HepG2 (cell line): ENCODE measurements at regions not wholly inside any gene's neighbourhood (a gene's known extent, or its start where the extent isn't known, plus 50 kb on each side); places are given as distances from the start of the nearest gene placed in this dataset.

ENCODE experiments used
- ATAC-seq: fragments of 200-7000 bp; cut with Tn5 transposase; 3 replicates; pipeline ENCODE4 v1.9.1; 2020; ENCODE audit warnings: mild to moderate bottlenecking, moderate library complexity
- BruUV-seq: library from RNA; stranded (reverse); fragments of 400-500 nt; replicated peaks from 2 replicates; lab custom pipeline; 2021; lab: Mats Ljungman, UMichigan
- CTCF ChIA-PET: fragments of 300-600 bp; formaldehyde crosslinking; extraction: SDS; loops from one replicate; lab custom pipeline; 2021; ENCODE audit warnings: low total read pairs, inconsistent platforms, low intra/inter-chr PET ratio; lab: Yijun Ruan, JAX
- POLR2A ChIA-PET: fragments of 350-600 bp; sonication (Branson Sonifier 250); formaldehyde crosslinking; loops from one replicate; lab custom pipeline; 2020; ENCODE audit warnings: antibody characterized with exemption, inconsistent platforms; lab: Yijun Ruan, JAX
- DNase-seq: peaks from one replicate; pipeline ENCODE4 v3.0.0-alpha.2; 2015; ENCODE audit warnings: low spot score
- FAIRE-seq: peaks from 3 replicates; lab custom pipeline; 2011; peaks lifted over from hg19 to GRCh38; lab: Jason Lieb, UNC
- H2AFZ ChIP-seq: one replicate; pipeline ENCODE4 v1.6.1; 2011; ENCODE audit warnings: low read length, inconsistent platforms
- H3K27ac ChIP-seq: fragments of 300-600 bp; 3 replicates; pipeline ENCODE4 v1.8.0; 2011; ENCODE audit warnings: mixed run types, mild to moderate bottlenecking, mixed read lengths, low read length, inconsistent platforms; ENCODE audit not compliant: insufficient read depth; ENCODE audit errors: extremely low read length
- H3K27me3 ChIP-seq, 2 experiments: fragments of 200-600 bp in 1 of 2; 2 replicates in 1 of 2; 3 replicates in 1 of 2; pipeline versions ENCODE4 v1.6.0 to v1.8.0; 2011; ENCODE audit warnings: low read length in 2 of 2, mild to moderate bottlenecking in 2 of 2, moderate library complexity in 2 of 2, inconsistent platforms in 1 of 2; ENCODE audit not compliant: insufficient read depth in 2 of 2, control insufficient read depth in 1 of 2
- H3K36me3 ChIP-seq, 2 experiments: fragments of 200-600 bp in 1 of 2; replicated peaks in 1 of 2; 2 replicates in 1 of 2; 3 replicates in 1 of 2; pipeline versions ENCODE4 v1.5.1 to v1.8.0; 2011; ENCODE audit warnings: low read length in 2 of 2, inconsistent platforms in 1 of 2; ENCODE audit not compliant: insufficient read depth in 2 of 2, control insufficient read depth in 1 of 2
- H3K4me1 ChIP-seq: 2 replicates; pipeline ENCODE4 v1.5.1; 2012; ENCODE audit warnings: low read length, inconsistent platforms; ENCODE audit not compliant: insufficient read depth
- H3K4me2 ChIP-seq: 2 replicates; pipeline ENCODE4 v1.6.0; 2011; ENCODE audit warnings: low read depth, low read length, inconsistent platforms
- H3K4me3 ChIP-seq, 3 experiments: fragments of 200-600 bp in 1 of 3; sonication (generic), shearing (Covaris generic) in 1 of 3; replicated peaks in 1 of 3; 2 replicates each; pipeline ENCODE4 v1.5.1; 2011 to 2016; ENCODE audit warnings: low read length in 3 of 3, inconsistent platforms in 2 of 3, low read depth in 2 of 3, mild to moderate bottlenecking in 2 of 3, control low read depth in 1 of 3, mixed read lengths in 1 of 3; ENCODE audit not compliant: insufficient read depth in 1 of 3
- H3K79me2 ChIP-seq: one replicate; pipeline ENCODE4 v1.6.1; 2011; ENCODE audit warnings: low read length, inconsistent platforms; ENCODE audit not compliant: insufficient read depth
- H3K9ac ChIP-seq: 2 replicates; pipeline ENCODE4 v1.6.0; 2011; ENCODE audit warnings: mild to moderate bottlenecking, low read depth, low read length, inconsistent platforms; ENCODE audit not compliant: insufficient read depth
- H3K9me3 ChIP-seq: 2 replicates; pipeline ENCODE4 v1.5.1; 2012; ENCODE audit warnings: mild to moderate bottlenecking, low read length
- H4K20me1 ChIP-seq: 2 replicates; pipeline ENCODE4 v1.6.0; 2011; ENCODE audit warnings: inconsistent platforms, mild to moderate bottlenecking, low read length, moderate library complexity; ENCODE audit not compliant: insufficient read depth
- AGO1 ChIP-seq: fragments of 200-400 bp; formaldehyde crosslinking; IDR thresholded peaks from 2 replicates; pipeline ENCODE4 v1.6.1; 2017; ENCODE audit warnings: mild to moderate bottlenecking, low read depth, low read length, moderate library complexity; ENCODE audit not compliant: poor library complexity, severe bottlenecking
- AHDC1 ChIP-seq: sonication (generic); formaldehyde crosslinking; IDR thresholded peaks from 2 replicates; pipeline ENCODE4 v1.5.1; 2020; ENCODE audit warnings: mild to moderate bottlenecking, missing genetic modification reagents, borderline replicate concordance
- DRAP1 ChIP-seq: IDR thresholded peaks from 2 replicates; pipeline ENCODE4 v1.6.1; 2016; ENCODE audit warnings: missing genetic modification reagents, missing compliant biosample characterization
- HHEX ChIP-seq: IDR thresholded peaks from 2 replicates; pipeline ENCODE4 v1.6.1; 2016; ENCODE audit warnings: control low read depth
- LBX2 ChIP-seq: sonication (generic); formaldehyde crosslinking; IDR thresholded peaks from 2 replicates; pipeline ENCODE4 v1.5.0; 2020; ENCODE audit warnings: missing genetic modification reagents, mild to moderate bottlenecking, borderline replicate concordance
- NFE2L1 ChIP-seq: sonication (generic); formaldehyde crosslinking; IDR thresholded peaks from 2 replicates; pipeline ENCODE4 v1.4.0; 2020; ENCODE audit warnings: missing genetic modification reagents, mild to moderate bottlenecking, borderline replicate concordance
- PAX8 ChIP-seq: sonication (generic); formaldehyde crosslinking; IDR thresholded peaks from 2 replicates; pipeline ENCODE4 v1.8.0; 2022; ENCODE audit warnings: mild to moderate bottlenecking, missing genetic modification reagents, borderline replicate concordance
- REL ChIP-seq: sonication (generic); formaldehyde crosslinking; conservative IDR thresholded peaks from 2 replicates; pipeline ENCODE4 v1.8.0; 2022; ENCODE audit warnings: mild to moderate bottlenecking, missing genetic modification reagents, moderate library complexity
- SMAD1 ChIP-seq: sonication (generic); formaldehyde crosslinking; IDR thresholded peaks from 2 replicates; pipeline ENCODE4 v1.4.0; 2020; ENCODE audit warnings: missing genetic modification reagents, low read depth, mild to moderate bottlenecking, borderline replicate concordance
- ZNF224 ChIP-seq: sonication (generic); formaldehyde crosslinking; IDR thresholded peaks from 2 replicates; pipeline ENCODE4 v1.5.0; 2020; ENCODE audit warnings: mild to moderate bottlenecking, missing genetic modification reagents
- ZNF367 ChIP-seq: sonication (generic); formaldehyde crosslinking; IDR thresholded peaks from 2 replicates; pipeline ENCODE4 v1.4.0; 2020; ENCODE audit warnings: missing genetic modification reagents, borderline replicate concordance
- ZNF737 ChIP-seq: sonication (generic); formaldehyde crosslinking; IDR thresholded peaks from 2 replicates; pipeline ENCODE4 v1.5.0; 2020; ENCODE audit warnings: missing genetic modification reagents, mild to moderate bottlenecking, borderline replicate concordance
- ZNF777 ChIP-seq: sonication (generic); formaldehyde crosslinking; IDR thresholded peaks from 2 replicates; pipeline ENCODE4 v1.4.0; 2020; ENCODE audit warnings: missing genetic modification reagents
- WGBS: methylation state at CpG from one replicate; pipeline ENCODE4 v1.1.6; 2017; ENCODE audit warnings: low lambda C conversion rate; 5-methylcytosine and 5-hydroxymethylcytosine counted together
- in situ Hi-C: cut with HindIII; loops from 2 replicates; pipeline ENCODE4 v1.10.0; 2017; ENCODE audit warnings: low pct_unique_long_range_greater_than_20kb; ENCODE audit not compliant: extremely low pct_ligation_motif_present
- intact Hi-C: fragments of 100-400 bp; cut with micrococcal nuclease; formaldehyde crosslinking; loops from one replicate; pipeline ENCODE4 v1.10.0; 2022; ENCODE audit not compliant: unreplicated experiment
- TF ChIP-seq, protein P1 (sequence below): sonication (generic); formaldehyde crosslinking; IDR thresholded peaks from 2 replicates; pipeline ENCODE4 v1.4.0; 2020; ENCODE audit warnings: mild to moderate bottlenecking, low read depth, missing genetic modification reagents
- TF ChIP-seq, protein P2 (sequence below): sonication (generic); formaldehyde crosslinking; IDR thresholded peaks from 2 replicates; pipeline ENCODE4 v1.8.0; 2022; ENCODE audit warnings: mild to moderate bottlenecking, missing genetic modification reagents; ENCODE audit not compliant: insufficient replicate concordance

GRCh38 chr7:131816391-131817007 lies 260.1 kb upstream of the PODXL start:
- ATAC-seq: no peak
- no peak overlapping the region for H3K4me2 ChIP-seq
- 0 out of 5 replicates have a peak, but pooled peaks cover 0 to 15% of the 10 kb centered on the region in 2 experiments for H3K27me3 ChIP-seq
- no peaks in the 10 kb centered on the region for H3K9me3 ChIP-seq
- TF ChIP-seq HHEX (CRISPR knock-in tag) (no peak), PAX8 (CRISPR knock-in tag) (no peak), ZNF367 (CRISPR knock-in tag) (no peak), DRAP1 (CRISPR knock-in tag) (no peak), AGO1 (no peak), ZNF777 (CRISPR knock-in tag) (no peak), REL (no peak), SMAD1 (CRISPR knock-in tag) (no peak), ZNF224 (CRISPR knock-in tag) (no peak), AHDC1 (CRISPR knock-in tag) (no peak), ZNF737 (CRISPR knock-in tag) (no peak), NFE2L1 (CRISPR knock-in tag) (no peak), LBX2 (no peak)
- TF ChIP-seq, protein P1, sequence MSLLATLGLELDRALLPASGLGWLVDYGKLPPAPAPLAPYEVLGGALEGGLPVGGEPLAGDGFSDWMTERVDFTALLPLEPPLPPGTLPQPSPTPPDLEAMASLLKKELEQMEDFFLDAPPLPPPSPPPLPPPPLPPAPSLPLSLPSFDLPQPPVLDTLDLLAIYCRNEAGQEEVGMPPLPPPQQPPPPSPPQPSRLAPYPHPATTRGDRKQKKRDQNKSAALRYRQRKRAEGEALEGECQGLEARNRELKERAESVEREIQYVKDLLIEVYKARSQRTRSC: no peak
- TF ChIP-seq, protein P2, sequence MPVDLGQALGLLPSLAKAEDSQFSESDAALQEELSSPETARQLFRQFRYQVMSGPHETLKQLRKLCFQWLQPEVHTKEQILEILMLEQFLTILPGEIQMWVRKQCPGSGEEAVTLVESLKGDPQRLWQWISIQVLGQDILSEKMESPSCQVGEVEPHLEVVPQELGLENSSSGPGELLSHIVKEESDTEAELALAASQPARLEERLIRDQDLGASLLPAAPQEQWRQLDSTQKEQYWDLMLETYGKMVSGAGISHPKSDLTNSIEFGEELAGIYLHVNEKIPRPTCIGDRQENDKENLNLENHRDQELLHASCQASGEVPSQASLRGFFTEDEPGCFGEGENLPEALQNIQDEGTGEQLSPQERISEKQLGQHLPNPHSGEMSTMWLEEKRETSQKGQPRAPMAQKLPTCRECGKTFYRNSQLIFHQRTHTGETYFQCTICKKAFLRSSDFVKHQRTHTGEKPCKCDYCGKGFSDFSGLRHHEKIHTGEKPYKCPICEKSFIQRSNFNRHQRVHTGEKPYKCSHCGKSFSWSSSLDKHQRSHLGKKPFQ (CRISPR knock-in tag): no peak
- no peak for FAIRE-seq
- POLR2A ChIA-PET: no interaction called here
- no peak overlapping the region for H3K27ac ChIP-seq
- in situ Hi-C loops: no loop called here
- WGBS: under 1% methylated on average over 6 of the region's 6 CpGs
- H3K4me3 ChIP-seq: no peak overlapping the region
- no peaks in the 10 kb centered on the region for H3K36me3 ChIP-seq
- CTCF ChIA-PET: no interaction called here
- no TSS peak for BruUV-seq
- no peak overlapping the region for H3K9ac ChIP-seq
- H2AFZ ChIP-seq: no peak overlapping the region
- no peak for DNase-seq
- intact Hi-C loops: no loop called here
- H4K20me1 ChIP-seq: no peaks in the 10 kb centered on the region
- H3K4me1 ChIP-seq: no peaks in the 10 kb centered on the region
- H3K79me2 ChIP-seq: no peaks in the 10 kb centered on the region
